B cell (primary cell): ENCODE measurements at regions not wholly inside any gene's neighbourhood (a gene's known extent, or its start where the extent isn't known, plus 50 kb on each side); places are given as distances from the start of the nearest gene placed in this dataset.

ENCODE experiments used
- ATAC-seq: fragments of 200-7000 bp; cut with Tn5 transposase; one replicate; pipeline ENCODE4 v1.10.0; 2021; ENCODE audit warnings: low read depth, mild to moderate bottlenecking, moderate number of reproducible peaks, moderate library complexity
- CTCF ChIA-PET: fragments of 350-600 bp; sonication (Branson Sonifier 250); formaldehyde crosslinking; loops from one replicate; lab custom pipeline; 2021; ENCODE audit warnings: antibody characterized with exemption, inconsistent platforms; lab: Charles Lee
- POLR2A ChIA-PET: fragments of 350-600 bp; sonication (Branson Sonifier 250); formaldehyde crosslinking; loops from one replicate; lab custom pipeline; 2021; ENCODE audit warnings: antibody characterized with exemption; lab: Charles Lee
- DNase-seq: peaks from one replicate; pipeline ENCODE4 v3.0.0; 2013
- H2AFZ ChIP-seq: 2 replicates; pipeline ENCODE4 v1.6.1; 2012; ENCODE audit warnings: mild to moderate bottlenecking, low read depth, low read length; ENCODE audit not compliant: insufficient read depth, poor library complexity, severe bottlenecking
- H3K27ac ChIP-seq, 2 donors: 1 replicate in 1 of 2; 2 replicates in 1 of 2; pipeline ENCODE4 v1.5.1; 2012 to 2013; ENCODE audit warnings: low read length in 2 of 2, mild to moderate bottlenecking in 2 of 2, moderate library complexity in 1 of 2
- H3K27me3 ChIP-seq, 4 experiments: fragments of 200-600 bp in 1 of 4; sonication (generic) in 1 of 4; replicated peaks in 1 of 4; 1 replicate in 2 of 4; 2 replicates in 2 of 4; pipeline versions ENCODE4 v1.6.1 to v1.7.0; 2013 to 2016; ENCODE audit warnings: low read length in 3 of 4, mild to moderate bottlenecking in 2 of 4, mixed read lengths in 1 of 4, moderate library complexity in 1 of 4; ENCODE audit not compliant: insufficient read depth in 4 of 4, control insufficient read depth in 3 of 4; ENCODE audit errors: control extremely low read depth in 1 of 4
- H3K36me3 ChIP-seq, 2 experiments: replicated peaks in 1 of 2; 1 replicate in 1 of 2; 2 replicates in 1 of 2; pipeline versions ENCODE4 v1.6.1 to v1.7.1; 2013; ENCODE audit warnings: low read length in 1 of 2; ENCODE audit not compliant: insufficient read depth in 2 of 2, control insufficient read depth in 1 of 2; ENCODE audit errors: control extremely low read depth in 1 of 2, extremely low read depth in 1 of 2
- H3K4me1 ChIP-seq, 2 donors: fragments of 200-600 bp in 1 of 2; sonication (generic) in 1 of 2; 1 replicate in 1 of 2; 2 replicates in 1 of 2; pipeline versions ENCODE4 v1.5.1 to v1.6.1; 2013 to 2017; ENCODE audit warnings: low read length in 2 of 2; ENCODE audit not compliant: control insufficient read depth in 2 of 2, insufficient read depth in 2 of 2
- H3K4me2 ChIP-seq: replicated peaks from 2 replicates; pipeline ENCODE3; 2012; ENCODE audit warnings: mild to moderate bottlenecking, low read depth, low read length; ENCODE audit not compliant: poor library complexity, severe bottlenecking
- H3K4me3 ChIP-seq, 5 experiments: fragments of 200-600 bp in 1 of 5; sonication (generic) in 1 of 5; 1 replicate in 3 of 5; 2 replicates in 2 of 5; pipeline versions ENCODE4 v1.5.1 to v1.7.0; 2011 to 2016; ENCODE audit warnings: low read length in 4 of 5, mild to moderate bottlenecking in 4 of 5, low read depth in 2 of 5, control low read depth in 1 of 5, moderate library complexity in 1 of 5; ENCODE audit not compliant: insufficient read depth in 1 of 5; ENCODE audit errors: control extremely low read depth in 1 of 5, extremely low read depth in 1 of 5
- H3K79me2 ChIP-seq: fragments of 200-600 bp; sonication (generic); one replicate; pipeline ENCODE4 v1.6.0; 2016; ENCODE audit warnings: low read length; ENCODE audit not compliant: control insufficient read depth, insufficient read depth
- H3K9ac ChIP-seq: fragments of 200-600 bp; sonication (generic); 2 replicates; pipeline ENCODE4 v1.6.1; 2017; ENCODE audit warnings: mild to moderate bottlenecking, low read length, moderate library complexity
- H3K9me3 ChIP-seq, 3 donors: one replicate each; pipeline versions ENCODE4 v1.6.1 to v1.7.1; 2013; ENCODE audit warnings: low read length in 2 of 3; ENCODE audit not compliant: control insufficient read depth in 2 of 3, insufficient read depth in 1 of 3; ENCODE audit errors: control extremely low read depth in 1 of 3
- H4K20me1 ChIP-seq: 2 replicates; pipeline ENCODE4 v1.6.0; 2012; ENCODE audit warnings: mild to moderate bottlenecking, low read length; ENCODE audit not compliant: insufficient read depth, control insufficient read depth, poor library complexity, severe bottlenecking
- H3K27ac Mint-ChIP-seq: one replicate; pipeline ENCODE4 v1.8.0; 2021; ENCODE audit warnings: mixed read lengths
- H3K27me3 Mint-ChIP-seq: one replicate; pipeline ENCODE4 v1.8.0; 2021; ENCODE audit warnings: mixed read lengths
- H3K4me1 Mint-ChIP-seq: one replicate; pipeline ENCODE4 v1.8.0; 2021; ENCODE audit warnings: mixed read lengths
- H3K4me3 Mint-ChIP-seq: one replicate; pipeline ENCODE4 v1.8.0; 2021; ENCODE audit warnings: mixed read lengths
- H3K9me3 Mint-ChIP-seq: one replicate; pipeline ENCODE4 v1.8.0; 2022; ENCODE audit warnings: mixed read lengths; ENCODE audit not compliant: insufficient read depth
- EZH2 ChIP-seq: IDR thresholded peaks from 2 replicates; pipeline ENCODE4 v1.6.1; 2012; ENCODE audit warnings: borderline replicate concordance, low read depth, mild to moderate bottlenecking, moderate library complexity, low read length; ENCODE audit not compliant: insufficient read depth, poor library complexity, severe bottlenecking
- WGBS: methylation state at CpG from one replicate; pipeline ENCODE4 v1.1.5; 2013; ENCODE audit warnings: missing lambda C conversion rate; ENCODE audit not compliant: insufficient coverage; 5-methylcytosine and 5-hydroxymethylcytosine counted together
- intact Hi-C: fragments of 100-400 bp; cut with micrococcal nuclease; formaldehyde crosslinking; loops from one replicate; pipeline ENCODE4 v1.10.0; 2022
- TF ChIP-seq, protein P1 (sequence below): fragments of 200-600 bp; IDR thresholded peaks from one replicate; pipeline ENCODE4 v1.8.0; 2022; ENCODE audit warnings: antibody characterized with exemption, mild to moderate bottlenecking

DNA sequence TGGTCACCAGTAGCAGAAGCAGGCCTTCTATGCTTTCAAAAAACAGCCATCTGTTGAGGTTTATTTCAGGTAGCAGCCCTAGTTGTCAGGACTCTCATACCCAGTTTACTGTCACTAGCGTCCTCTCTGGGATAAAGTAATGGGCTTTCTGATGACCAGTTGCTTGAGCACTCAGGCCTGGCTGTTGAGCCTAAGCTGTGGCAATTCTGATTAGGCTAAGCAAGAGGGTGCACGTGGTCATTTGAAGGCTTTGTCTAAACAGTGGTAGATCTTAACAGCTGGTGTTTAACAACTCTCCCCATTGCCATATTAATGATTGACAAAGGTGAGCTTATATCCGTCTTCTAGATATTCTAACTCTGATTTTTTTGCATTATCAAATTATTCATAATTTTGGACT, 132.9 kb upstream of the TMCO5A start:
- WGBS, result 80% methylated on average over 1 of the region's 3 CpGs
- no peak overlapping the region for H3K4me3 Mint-ChIP-seq
- Histone ChIP-seq H3K27ac (no peak overlapping the region), H4K20me1 (no peaks in the 10 kb centered on the region), H3K9ac (no peak overlapping the region), H2AFZ (no peak overlapping the region), H3K27me3 (no peaks in the 10 kb centered on the region), H3K36me3 (no peaks in the 10 kb centered on the region), H3K4me2 (no peak overlapping the region), H3K4me1 (no peaks in the 10 kb centered on the region), H3K9me3 (no peaks in the 10 kb centered on the region), H3K79me2 (no peaks in the 10 kb centered on the region), H3K4me3 (no peak overlapping the region)
- TF ChIP-seq, protein P1, sequence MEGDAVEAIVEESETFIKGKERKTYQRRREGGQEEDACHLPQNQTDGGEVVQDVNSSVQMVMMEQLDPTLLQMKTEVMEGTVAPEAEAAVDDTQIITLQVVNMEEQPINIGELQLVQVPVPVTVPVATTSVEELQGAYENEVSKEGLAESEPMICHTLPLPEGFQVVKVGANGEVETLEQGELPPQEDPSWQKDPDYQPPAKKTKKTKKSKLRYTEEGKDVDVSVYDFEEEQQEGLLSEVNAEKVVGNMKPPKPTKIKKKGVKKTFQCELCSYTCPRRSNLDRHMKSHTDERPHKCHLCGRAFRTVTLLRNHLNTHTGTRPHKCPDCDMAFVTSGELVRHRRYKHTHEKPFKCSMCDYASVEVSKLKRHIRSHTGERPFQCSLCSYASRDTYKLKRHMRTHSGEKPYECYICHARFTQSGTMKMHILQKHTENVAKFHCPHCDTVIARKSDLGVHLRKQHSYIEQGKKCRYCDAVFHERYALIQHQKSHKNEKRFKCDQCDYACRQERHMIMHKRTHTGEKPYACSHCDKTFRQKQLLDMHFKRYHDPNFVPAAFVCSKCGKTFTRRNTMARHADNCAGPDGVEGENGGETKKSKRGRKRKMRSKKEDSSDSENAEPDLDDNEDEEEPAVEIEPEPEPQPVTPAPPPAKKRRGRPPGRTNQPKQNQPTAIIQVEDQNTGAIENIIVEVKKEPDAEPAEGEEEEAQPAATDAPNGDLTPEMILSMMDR, result no peak
- no peak for TF ChIP-seq EZH2
- ATAC-seq (no peak), DNase-seq (no peak)
- H3K4me1 Mint-ChIP-seq, result no peaks in the 10 kb centered on the region
- H3K27ac Mint-ChIP-seq, result no peak overlapping the region
- intact Hi-C loops, result no loop called here
- H3K9me3 Mint-ChIP-seq, result no peaks in the 10 kb centered on the region
- POLR2A ChIA-PET, result no interaction called here
- CTCF ChIA-PET, result no interaction called here
- no peaks in the 10 kb centered on the region for H3K27me3 Mint-ChIP-seq

DNA sequence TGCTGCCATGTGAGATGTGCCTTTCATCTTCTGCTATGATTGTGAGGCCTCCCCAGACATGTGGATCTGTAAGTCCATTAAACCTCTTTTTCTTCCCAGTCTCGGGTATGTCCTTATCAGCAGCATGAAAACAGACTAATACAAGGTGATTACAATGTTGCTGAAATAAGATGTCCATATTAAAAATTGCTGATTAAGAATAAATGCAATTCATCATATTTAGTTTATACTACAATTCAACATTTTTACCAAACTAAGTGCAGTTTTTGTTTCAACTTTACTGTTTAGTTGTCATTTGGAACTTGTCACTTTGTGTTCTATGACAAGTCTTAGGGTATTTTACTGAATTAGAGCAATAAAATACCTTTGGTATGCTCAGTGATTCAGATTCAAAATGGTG, 127.6 kb upstream of the TMCO5A start:
- no peaks in the 10 kb centered on the region for H3K36me3 ChIP-seq

More for the DNA sequence above, 127.6 kb upstream of the TMCO5A start:
- Histone ChIP-seq H3K4me1 (no peaks in the 10 kb centered on the region), H3K9ac (no peak overlapping the region), H3K4me2 (no peak overlapping the region), H3K27me3 (no peaks in the 10 kb centered on the region), H3K9me3 (no peaks in the 10 kb centered on the region), H3K27ac (no peak overlapping the region), H3K4me3 (no peak overlapping the region), H3K79me2 (no peaks in the 10 kb centered on the region), H4K20me1 (no peaks in the 10 kb centered on the region), H2AFZ (no peak overlapping the region)
- Mint-ChIP-seq H3K27me3 (no peaks in the 10 kb centered on the region), H3K4me3 (no peak overlapping the region), H3K9me3 (no peaks in the 10 kb centered on the region), H3K4me1 (no peaks in the 10 kb centered on the region), H3K27ac (no peak overlapping the region)
- WGBS, result no CpG with 5 or more reads among the region's 1 CpG
- ATAC-seq, result no peak
- ChIA-PET POLR2A (no interaction called here), CTCF (no interaction called here)
- intact Hi-C loops, result no loop called here
- DNase-seq, result no peak
- TF ChIP-seq, protein P1, result no peak
- no peak for TF ChIP-seq EZH2
